IMR-90 (cell line): ENCODE measurements at regions not wholly inside any gene's neighbourhood (a gene's known extent, or its start where the extent isn't known, plus 50 kb on each side); places are given as distances from the start of the nearest gene placed in this dataset.

ENCODE experiments used
- ATAC-seq: fragments of 200-7000 bp; cut with Tn5 transposase; 2 replicates; pipeline ENCODE4 v1.9.1; 2020; ENCODE audit warnings: low read depth, mild to moderate bottlenecking, moderate library complexity
- BruUV-seq: library from RNA; stranded (reverse); fragments of 400-500 nt; replicated peaks from 2 replicates; lab custom pipeline; 2021; lab: Mats Ljungman, UMichigan
- CTCF ChIA-PET: fragments of 300-600 bp; formaldehyde crosslinking; extraction: SDS; loops from one replicate; lab custom pipeline; 2021; ENCODE audit warnings: antibody characterized with exemption; lab: Yijun Ruan, JAX
- POLR2A ChIA-PET: fragments of 300-600 bp; sonication (Branson Sonifier 250); formaldehyde crosslinking; loops from one replicate; lab custom pipeline; 2022; ENCODE audit warnings: antibody characterized with exemption; ENCODE audit not compliant: unreplicated experiment; lab: Charles Lee
- DNase-seq: peaks from one replicate; pipeline ENCODE4 v3.0.0; 2013
- H2AFZ ChIP-seq: replicated peaks from 2 replicates; pipeline ENCODE3; 2013; ENCODE audit warnings: low read length, mild to moderate bottlenecking; ENCODE audit not compliant: poor library complexity
- H2AK5ac ChIP-seq: 2 replicates; pipeline ENCODE4 v1.6.1; 2013; ENCODE audit warnings: low read depth, low read length, inconsistent platforms
- H2AK9ac ChIP-seq: replicated peaks from 2 replicates; pipeline ENCODE3; 2013; ENCODE audit warnings: mild to moderate bottlenecking, low read depth, low read length, moderate library complexity; ENCODE audit not compliant: poor library complexity
- H2BK120ac ChIP-seq: 2 replicates; pipeline ENCODE4 v1.6.1; 2013; ENCODE audit warnings: low read depth, low read length, inconsistent platforms
- H2BK15ac ChIP-seq: 3 replicates; pipeline ENCODE4 v1.6.1; 2013; ENCODE audit warnings: low read depth, low read length, inconsistent platforms
- H2BK20ac ChIP-seq: 2 replicates; pipeline ENCODE4 v1.6.1; 2013; ENCODE audit warnings: low read depth, mild to moderate bottlenecking, inconsistent platforms, low read length, moderate library complexity
- H2BK5ac ChIP-seq: 2 replicates; pipeline ENCODE4 v1.6.1; 2013; ENCODE audit warnings: mild to moderate bottlenecking, low read depth, low read length, inconsistent platforms; ENCODE audit not compliant: poor library complexity, severe bottlenecking
- H3K14ac ChIP-seq: replicated peaks from 2 replicates; pipeline ENCODE4 v1.6.1; 2013; ENCODE audit warnings: low read depth, low read length, inconsistent platforms
- H3K18ac ChIP-seq: 2 replicates; pipeline ENCODE4 v1.6.1; 2013; ENCODE audit warnings: low read depth, low read length, control low read depth
- H3K23ac ChIP-seq: 2 replicates; pipeline ENCODE4 v1.6.1; 2013; ENCODE audit warnings: low read depth, low read length, inconsistent platforms
- H3K27ac ChIP-seq: 2 replicates; pipeline ENCODE4 v1.5.1; 2013; ENCODE audit warnings: mild to moderate bottlenecking, control low read depth, low read length; ENCODE audit not compliant: insufficient read depth
- H3K27me3 ChIP-seq: 2 replicates; pipeline ENCODE4 v1.6.1; 2013; ENCODE audit warnings: low read length; ENCODE audit not compliant: control insufficient read depth, insufficient read depth
- H3K36me3 ChIP-seq: 2 replicates; pipeline ENCODE4 v1.6.1; 2013; ENCODE audit warnings: low read length, mixed read lengths; ENCODE audit not compliant: control insufficient read depth, insufficient read depth
- H3K4ac ChIP-seq: 2 replicates; pipeline ENCODE4 v1.6.1; 2013; ENCODE audit warnings: low read depth, low read length, inconsistent platforms
- H3K4me1 ChIP-seq: 2 replicates; pipeline ENCODE4 v1.6.1; 2013; ENCODE audit warnings: low read length, mixed read lengths; ENCODE audit not compliant: control insufficient read depth, insufficient read depth
- H3K4me2 ChIP-seq: 2 replicates; pipeline ENCODE4 v1.6.1; 2013; ENCODE audit warnings: low read depth, mild to moderate bottlenecking, control low read depth, low read length, moderate library complexity
- H3K4me3 ChIP-seq: 2 replicates; pipeline ENCODE4 v1.5.1; 2013; ENCODE audit warnings: low read depth, mild to moderate bottlenecking, control low read depth, low read length, moderate library complexity; ENCODE audit not compliant: insufficient read depth
- H3K56ac ChIP-seq: 2 replicates; pipeline ENCODE4 v1.6.1; 2013; ENCODE audit warnings: low read length, inconsistent platforms; ENCODE audit not compliant: insufficient read depth; ENCODE audit errors: extremely low read depth
- H3K79me1 ChIP-seq, 2 experiments: 2 replicates each; pipeline ENCODE4 v1.6.1; 2013; ENCODE audit warnings: low read length in 2 of 2, inconsistent platforms in 1 of 2, low read depth in 1 of 2
- H3K9ac ChIP-seq: 2 replicates; pipeline ENCODE4 v1.6.1; 2013; ENCODE audit warnings: low read depth, low read length, control low read depth
- H3K9me1 ChIP-seq: 2 replicates; pipeline ENCODE4 v1.6.1; 2013; ENCODE audit warnings: low read length, inconsistent platforms; ENCODE audit not compliant: insufficient read depth
- H3K9me3 ChIP-seq: 2 replicates; pipeline ENCODE4 v1.6.1; 2013; ENCODE audit warnings: low read length; ENCODE audit not compliant: control insufficient read depth, insufficient read depth
- H4K20me1 ChIP-seq: 2 replicates; pipeline ENCODE4 v1.6.1; 2013; ENCODE audit warnings: low read length, inconsistent platforms; ENCODE audit not compliant: insufficient read depth
- H4K5ac ChIP-seq: 2 replicates; pipeline ENCODE4 v1.6.1; 2013; ENCODE audit warnings: mild to moderate bottlenecking, low read depth, low read length, control low read depth
- H4K8ac ChIP-seq, 2 experiments: 2 replicates each; pipeline ENCODE4 v1.6.1; 2013; ENCODE audit warnings: low read depth in 2 of 2, low read length in 2 of 2, control low read depth in 1 of 2, inconsistent platforms in 1 of 2
- H4K91ac ChIP-seq: 2 replicates; pipeline ENCODE4 v1.6.1; 2013; ENCODE audit warnings: low read depth, low read length, inconsistent platforms; ENCODE audit not compliant: insufficient read depth
- CHD1 ChIP-seq: IDR thresholded peaks from 2 replicates; pipeline ENCODE4 v1.6.1; 2012; ENCODE audit warnings: low read depth, low read length, improper control_type of control experiment
- FOS ChIP-seq: fragments of 150-350 bp; IDR thresholded peaks from 2 replicates; pipeline ENCODE4 v1.6.1; 2016; ENCODE audit warnings: low read depth, low read length
- MXI1 ChIP-seq: IDR thresholded peaks from 2 replicates; pipeline ENCODE4 v1.6.1; 2012; ENCODE audit warnings: low read depth, mild to moderate bottlenecking, low read length, moderate library complexity, borderline replicate concordance
- POLR2A ChIP-seq: IDR thresholded peaks from 2 replicates; pipeline ENCODE4 v1.6.1; 2012; ENCODE audit warnings: mild to moderate bottlenecking, low read depth, low read length
- RFX5 ChIP-seq: IDR thresholded peaks from 2 replicates; pipeline ENCODE4 v1.8.0; 2012; ENCODE audit warnings: low read depth, mild to moderate bottlenecking, low read length, moderate library complexity
- SMC3 ChIP-seq: fragments of 150-350 bp; IDR thresholded peaks from 2 replicates; pipeline ENCODE4 v1.6.1; 2016; ENCODE audit warnings: low read depth, mild to moderate bottlenecking, antibody characterized with exemption, low read length, moderate library complexity
- dilution Hi-C: fragments of 300-500 bp; cut with HindIII; formaldehyde crosslinking; loops from one replicate; pipeline ENCODE4 v1.14.3; 2018; ENCODE audit warnings: low sequenced_read_pairs; ENCODE audit not compliant: unreplicated experiment
- in situ Hi-C: fragments of 300-500 bp; cut with MboI; formaldehyde crosslinking; loops from 3 replicates; pipeline ENCODE4 v1.14.3; 2019; ENCODE audit warnings: low sequenced_read_pairs, inconsistent platforms, mixed read lengths
- intact Hi-C: fragments of 100-400 bp; cut with micrococcal nuclease; formaldehyde crosslinking; loops from 2 replicates; pipeline ENCODE4 v1.10.0; 2022
- TF ChIP-seq, protein P1 (sequence below): fragments of 150-350 bp; IDR thresholded peaks from 2 replicates; pipeline ENCODE4 v1.6.1; 2016; ENCODE audit warnings: low read depth, mild to moderate bottlenecking, low read length, moderate library complexity, borderline replicate concordance
- TF ChIP-seq, protein P2 (sequence below): fragments of 150-350 bp; IDR thresholded peaks from 2 replicates; pipeline ENCODE4 v1.6.1; 2017; ENCODE audit warnings: mild to moderate bottlenecking, antibody characterized with exemption, low read length, low read depth
- TF ChIP-seq, protein P3 (sequence below): conservative IDR thresholded peaks from 2 replicates; pipeline ENCODE4 v1.5.1; 2012; ENCODE audit warnings: mild to moderate bottlenecking, low read depth, low read length, improper control_type of control experiment

DNA sequence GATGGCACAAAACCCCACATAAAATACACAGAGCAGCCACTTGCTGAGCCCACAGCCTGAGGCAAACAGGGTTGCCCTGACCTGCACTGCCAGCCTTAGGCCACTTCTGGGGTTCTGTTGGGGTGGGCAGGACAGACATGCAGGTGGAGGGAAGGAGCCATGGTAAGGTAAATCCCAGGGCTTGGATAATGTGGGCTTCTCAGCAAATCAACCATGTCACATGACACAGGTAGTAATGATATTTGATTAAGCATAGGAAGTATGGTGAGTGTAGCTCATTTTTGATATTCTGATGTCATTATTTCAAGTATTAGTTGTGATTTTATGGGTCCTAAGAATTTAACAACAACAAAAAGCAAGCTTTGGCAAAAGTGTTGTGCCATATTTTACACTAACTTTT is 124.6 kb downstream of the FOXA2 start:
- Histone ChIP-seq H3K56ac (no peak overlapping the region), H3K4ac (no peak overlapping the region), H3K4me3 (no peak overlapping the region), H3K18ac (no peak overlapping the region), H3K14ac (no peak overlapping the region), H2BK15ac (no peak overlapping the region), H2BK120ac (no peak overlapping the region), H3K27ac (no peak overlapping the region), H3K27me3 (no peaks in the 10 kb centered on the region), H2AK5ac (no peak overlapping the region), H2AFZ (no peak overlapping the region), H2BK20ac (no peak overlapping the region), H3K9me1 (no peaks in the 10 kb centered on the region), H4K8ac (no peak overlapping the region), H2BK5ac (no peak overlapping the region), H3K9me3 (0 out of 2 replicates have a peak, but pooled peaks cover 1% of the 10 kb centered on the region), H2AK9ac (no peak overlapping the region), H4K91ac (no peak overlapping the region), H4K5ac (no peak overlapping the region), H3K4me2 (no peak overlapping the region), H3K4me1 (no peaks in the 10 kb centered on the region), H3K36me3 (no peaks in the 10 kb centered on the region), H3K23ac (no peak overlapping the region), H4K20me1 (no peaks in the 10 kb centered on the region), H3K9ac (no peak overlapping the region), H3K79me1 (no peaks in the 10 kb centered on the region)
- no TSS peak for BruUV-seq
- CTCF ChIA-PET = interaction anchor here (0.6 kb wide), 1 partner anchor 8 kb away, joined by 3 read pairs; no protein-coding TSS in a partner anchor
- POLR2A ChIA-PET = no interaction called here
- in situ Hi-C loops = no loop called here
- dilution Hi-C loops = no loop called here
- TF ChIP-seq, protein P1, sequence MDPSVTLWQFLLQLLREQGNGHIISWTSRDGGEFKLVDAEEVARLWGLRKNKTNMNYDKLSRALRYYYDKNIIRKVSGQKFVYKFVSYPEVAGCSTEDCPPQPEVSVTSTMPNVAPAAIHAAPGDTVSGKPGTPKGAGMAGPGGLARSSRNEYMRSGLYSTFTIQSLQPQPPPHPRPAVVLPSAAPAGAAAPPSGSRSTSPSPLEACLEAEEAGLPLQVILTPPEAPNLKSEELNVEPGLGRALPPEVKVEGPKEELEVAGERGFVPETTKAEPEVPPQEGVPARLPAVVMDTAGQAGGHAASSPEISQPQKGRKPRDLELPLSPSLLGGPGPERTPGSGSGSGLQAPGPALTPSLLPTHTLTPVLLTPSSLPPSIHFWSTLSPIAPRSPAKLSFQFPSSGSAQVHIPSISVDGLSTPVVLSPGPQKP = no peak
- no peak for TF ChIP-seq RFX5
- no peak for TF ChIP-seq SMC3
- TF ChIP-seq CHD1 = no peak
- TF ChIP-seq FOS = no peak
- TF ChIP-seq, protein P2, sequence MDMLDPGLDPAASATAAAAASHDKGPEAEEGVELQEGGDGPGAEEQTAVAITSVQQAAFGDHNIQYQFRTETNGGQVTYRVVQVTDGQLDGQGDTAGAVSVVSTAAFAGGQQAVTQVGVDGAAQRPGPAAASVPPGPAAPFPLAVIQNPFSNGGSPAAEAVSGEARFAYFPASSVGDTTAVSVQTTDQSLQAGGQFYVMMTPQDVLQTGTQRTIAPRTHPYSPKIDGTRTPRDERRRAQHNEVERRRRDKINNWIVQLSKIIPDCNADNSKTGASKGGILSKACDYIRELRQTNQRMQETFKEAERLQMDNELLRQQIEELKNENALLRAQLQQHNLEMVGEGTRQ = no peak
- no peak for TF ChIP-seq POLR2A
- no peak for TF ChIP-seq MXI1
- TF ChIP-seq, protein P3, sequence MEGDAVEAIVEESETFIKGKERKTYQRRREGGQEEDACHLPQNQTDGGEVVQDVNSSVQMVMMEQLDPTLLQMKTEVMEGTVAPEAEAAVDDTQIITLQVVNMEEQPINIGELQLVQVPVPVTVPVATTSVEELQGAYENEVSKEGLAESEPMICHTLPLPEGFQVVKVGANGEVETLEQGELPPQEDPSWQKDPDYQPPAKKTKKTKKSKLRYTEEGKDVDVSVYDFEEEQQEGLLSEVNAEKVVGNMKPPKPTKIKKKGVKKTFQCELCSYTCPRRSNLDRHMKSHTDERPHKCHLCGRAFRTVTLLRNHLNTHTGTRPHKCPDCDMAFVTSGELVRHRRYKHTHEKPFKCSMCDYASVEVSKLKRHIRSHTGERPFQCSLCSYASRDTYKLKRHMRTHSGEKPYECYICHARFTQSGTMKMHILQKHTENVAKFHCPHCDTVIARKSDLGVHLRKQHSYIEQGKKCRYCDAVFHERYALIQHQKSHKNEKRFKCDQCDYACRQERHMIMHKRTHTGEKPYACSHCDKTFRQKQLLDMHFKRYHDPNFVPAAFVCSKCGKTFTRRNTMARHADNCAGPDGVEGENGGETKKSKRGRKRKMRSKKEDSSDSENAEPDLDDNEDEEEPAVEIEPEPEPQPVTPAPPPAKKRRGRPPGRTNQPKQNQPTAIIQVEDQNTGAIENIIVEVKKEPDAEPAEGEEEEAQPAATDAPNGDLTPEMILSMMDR = no peak
- no peak for ATAC-seq
- DNase-seq = no peak
- intact Hi-C loops = no loop called here
